HG02973 (cell line): ENCODE measurements at regions not wholly inside any gene's neighbourhood (a gene's known extent, or its start where the extent isn't known, plus 50 kb on each side); places are given as distances from the start of the nearest gene placed in this dataset.

Experiments
- ATAC-seq: cut with Tn5 transposase; IDR thresholded peaks from one replicate; pipeline ENCODE4 v1.9.1; 2021; ENCODE audit warnings: moderate library complexity; ENCODE audit not compliant: unreplicated experiment

- ATAC-seq: no peak
Observed at GRCh38 chr14:38777401-38777800, 325.6 kb downstream of the SEC23A start.

- no peak for ATAC-seq
Observed at GRCh38 chr14:38775986-38776385, 327.0 kb downstream of the SEC23A start.

- ATAC-seq: no peak
Observed at GRCh38 chr14:38774162-38774561, 328.9 kb downstream of the SEC23A start.

GRCh38 chr14:38770251-38770650 is 332.8 kb downstream of the SEC23A start:
- ATAC-seq: no peak

GRCh38 chr14:38762845-38763244 is 340.2 kb downstream of the SEC23A start:
- no peak for ATAC-seq

- ATAC-seq: no peak
Observed at GRCh38 chr14:38762426-38762825, 340.6 kb downstream of the SEC23A start.

- ATAC-seq: no peak
Observed at GRCh38 chr14:38761033-38761432, 342.0 kb downstream of the SEC23A start.

GRCh38 chr14:38758661-38759060 is 344.4 kb downstream of the SEC23A start:
- no peak for ATAC-seq

GRCh38 chr14:38755036-38755435 is 348.0 kb downstream of the SEC23A start:
- no peak for ATAC-seq

- ATAC-seq: no peak
Observed at GRCh38 chr14:38752750-38753149, 350.3 kb downstream of the SEC23A start.

- no peak for ATAC-seq
Observed at GRCh38 chr14:38752341-38752740, 350.7 kb downstream of the SEC23A start.

- no peak for ATAC-seq
Observed at GRCh38 chr14:38751459-38751858, 351.6 kb downstream of the SEC23A start.

- no peak for ATAC-seq
Observed at GRCh38 chr14:38749936-38750335, 353.1 kb downstream of the SEC23A start.

- no peak for ATAC-seq
Observed at GRCh38 chr14:38745861-38746260, 357.2 kb downstream of the SEC23A start.

- ATAC-seq: no peak
Observed at GRCh38 chr14:38743966-38744584, 359.0 kb downstream of the SEC23A start.

GRCh38 chr14:38737686-38738407 is 365.2 kb downstream of the SEC23A start:
- no peak for ATAC-seq

GRCh38 chr14:38735005-38735404 is 368.0 kb downstream of the SEC23A start:
- no peak for ATAC-seq

GRCh38 chr14:38731962-38732361 is 371.1 kb downstream of the SEC23A start:
- no peak for ATAC-seq

GRCh38 chr14:38730420-38730819 is 372.6 kb downstream of the SEC23A start:
- no peak for ATAC-seq

- ATAC-seq: no peak
Observed at GRCh38 chr14:38727731-38728130, 375.3 kb downstream of the SEC23A start.

GRCh38 chr14:38724621-38725020 is 378.4 kb downstream of the SEC23A start:
- no peak for ATAC-seq

GRCh38 chr14:38723959-38724358 is 379.1 kb downstream of the SEC23A start:
- no peak for ATAC-seq

- ATAC-seq: no peak
Observed at GRCh38 chr14:38723277-38723676, 379.8 kb downstream of the SEC23A start.
